Heart left ventricle (tissue), 16 donors: ENCODE measurements at regions not wholly inside any gene's neighbourhood (a gene's known extent, or its start where the extent isn't known, plus 50 kb on each side); places are given as distances from the start of the nearest gene placed in this dataset.

Experiments used
- ATAC-seq, 4 donors: fragments of 200-7000 bp; cut with Tn5 transposase; one replicate each; pipeline ENCODE4 v1.9.1; 2020 to 2022; ENCODE audit warnings: moderate library complexity in 4 of 4, mild to moderate bottlenecking in 3 of 4, moderate number of reproducible peaks in 1 of 4
- DNase-seq, 5 donors: peaks; one replicate each; pipeline ENCODE4 v3.0.0-alpha.2; 2020
- H3K27ac ChIP-seq, 12 donors: fragments of 200-600 bp; sonication (generic) in 4 of 12; one replicate each; pipeline versions ENCODE4 v1.5.0 to v1.8.0; 2016 to 2022; ENCODE audit warnings: mild to moderate bottlenecking in 2 of 12
- H3K27me3 ChIP-seq, 9 donors: fragments of 200-600 bp; sonication (generic) in 2 of 9; one replicate each; pipeline versions ENCODE4 v1.5.1 to v1.8.0; 2016 to 2022; ENCODE audit warnings: mild to moderate bottlenecking in 3 of 9
- H3K36me3 ChIP-seq, 9 donors: fragments of 200-600 bp; sonication (generic) in 2 of 9; one replicate each; pipeline versions ENCODE4 v1.5.0 to v1.8.0; 2018 to 2022; ENCODE audit warnings: mild to moderate bottlenecking in 2 of 9
- H3K4me1 ChIP-seq, 12 donors: fragments of 200-600 bp; sonication (generic) in 4 of 12; one replicate each; pipeline versions ENCODE4 v1.5.0 to v1.8.0; 2016 to 2022; ENCODE audit warnings: mild to moderate bottlenecking in 3 of 12
- H3K4me3 ChIP-seq, 12 donors: fragments of 200-600 bp; sonication (generic) in 4 of 12; one replicate each; pipeline versions ENCODE4 v1.5.0 to v1.8.0; 2017 to 2022; ENCODE audit warnings: mild to moderate bottlenecking in 9 of 12, moderate library complexity in 4 of 12
- H3K9me3 ChIP-seq, 12 donors: fragments of 200-600 bp; sonication (generic) in 4 of 12; one replicate each; pipeline versions ENCODE4 v1.5.0 to v1.8.0; 2016 to 2022; ENCODE audit warnings: mild to moderate bottlenecking in 1 of 12
- CTCF ChIP-seq, 12 donors: fragments of 200-600 bp; sonication (generic) in 4 of 12; IDR thresholded peaks; one replicate each; pipeline versions ENCODE4 v1.5.0 to v1.8.0; 2018 to 2022; ENCODE audit warnings: antibody characterized with exemption in 12 of 12, mild to moderate bottlenecking in 5 of 12
- POLR2A ChIP-seq, 2 donors: fragments of 450-650 bp; IDR thresholded peaks; one replicate each; pipeline ENCODE4 v1.6.1; 2017; ENCODE audit warnings: antibody characterized with exemption in 2 of 2, mild to moderate bottlenecking in 2 of 2, moderate library complexity in 2 of 2
- WGBS, 4 donors: extraction: QIAGEN DNeasy Blood & Tissue Kit in 2 of 4; methylation state at CpG; one replicate each; pipeline versions ENCODE4 v1.1.5 to v1.1.7; 2013 to 2018; 5-methylcytosine and 5-hydroxymethylcytosine counted together
- intact Hi-C, 10 donors: fragments of 100-400 bp; cut with DNase I; formaldehyde crosslinking; loops; one replicate each; pipeline versions ENCODE4 v1.11.1 to v1.14.2; 2022
- donor health status: ischemic (EF 13 %, LVEDD 7.1; RV severe dilation, severe dysfunction).
- donor health status: healthy with polysubstance abuse.
- donor health status: DM: no; HTN: yes; CAD: no.
- donor health status: DM: no; HTN: no; CAD: no.
- donor health status: ischemic (EF 25% LVEDD 6.9; RV normal size, moderate dysfunction).
- donor health status: ischemic (EF 25% LVEDD 5.7; RV mildly dilated, moderate dysfunction).
- donor health status: healthy.
- donor health status: DM: yes; HTN: yes; CAD: no.
- donor health status: ischemic (EF 35%, LVEDD 5.7; RV mildly dilated, moderate dysfunction).
- donor health status: nonischemic (EF 11% LVEDD 7.7; RV severe dilation, severe dysfunction).
- donor health status: DM: yes; HTN: yes; CAD: no.
- donor health status: PGD.
- donor health status: ischemic (EF 29% LVEDD 5.4; RV normal size, mild dysfunction).
- donor health status: nonischemic (EF 23%, LVEDD 6.1; RV moderate dilation, normal function).

- Histone ChIP-seq H3K4me1 (peaks cover 0 to 12% (median 0%) of the 10 kb centered on the region in 12 donors), H3K4me3 (no peak overlapping the region), H3K27me3 (peaks cover 0 to 6% (median 0%) of the 10 kb centered on the region in 9 donors), H3K27ac (no peak overlapping the region), H3K36me3 (no peaks in the 10 kb centered on the region), H3K9me3 (no peaks in the 10 kb centered on the region)
- intact Hi-C loops, result no loop called here
- 85 to 93% (median 91%) methylated on average over 9 to 10 of the region's 10 CpGs for WGBS, 4 donors
- TF ChIP-seq CTCF (IDR thresholded peaks at IDR 0.05) (no peak), POLR2A (IDR thresholded peaks at IDR 0.05) (no peak)
- ATAC-seq (no peak), DNase-seq (no peak)
Measured at GRCh38 chr11:116171271-116172140, 601.3 kb downstream of the BUD13 start.

- Histone ChIP-seq H3K9me3 (no peaks in the 10 kb centered on the region), H3K4me3 (no peak overlapping the region), H3K4me1 (peaks cover 0 to 3% (median 0%) of the 10 kb centered on the region in 12 donors), H3K36me3 (no peaks in the 10 kb centered on the region), H3K27ac (no peak overlapping the region), H3K27me3 (peaks cover 0 to 6% (median 0%) of the 10 kb centered on the region in 9 donors)
- TF ChIP-seq POLR2A (IDR thresholded peaks at IDR 0.05), result no peak
- peak in 3 of 12 donors; percentile 15 to 30 (median 16) for TF ChIP-seq CTCF (IDR thresholded peaks at IDR 0.05)
- 60 to 67% (median 65%) methylated on average over 8 of the region's 8 CpGs for WGBS, 4 donors
- DNase-seq, result no peak
- intact Hi-C loops, result no loop called here
- no peak for ATAC-seq
Measured at GRCh38 chr11:116170526-116171120, 602.2 kb downstream of the BUD13 start.

- Histone ChIP-seq H3K4me1 (no peaks in the 10 kb centered on the region), H3K27me3 (peaks cover 0 to 6% (median 0%) of the 10 kb centered on the region in 9 donors), H3K4me3 (no peak overlapping the region), H3K27ac (no peak overlapping the region), H3K36me3 (no peaks in the 10 kb centered on the region), H3K9me3 (no peaks in the 10 kb centered on the region)
- 90 to 100% (median 96%) methylated on average over 2 of the region's 2 CpGs for WGBS, 4 donors
- DNase-seq, result no peak
- no peak for TF ChIP-seq CTCF (IDR thresholded peaks at IDR 0.05)
- TF ChIP-seq POLR2A (IDR thresholded peaks at IDR 0.05), result no peak
- intact Hi-C loops, result no loop called here
- ATAC-seq, result no peak
Measured at GRCh38 chr11:116169776-116170175, 603.0 kb downstream of the BUD13 start.

- intact Hi-C loops, result no loop called here
- H3K27me3 ChIP-seq, result peaks cover 0 to 9% (median 0%) of the 10 kb centered on the region in 9 donors
- H3K4me1 ChIP-seq, result no peaks in the 10 kb centered on the region
- no peak for TF ChIP-seq CTCF (IDR thresholded peaks at IDR 0.05)
- no peak for TF ChIP-seq POLR2A (IDR thresholded peaks at IDR 0.05)
- ATAC-seq (no peak), DNase-seq (no peak)
- no peak overlapping the region for H3K4me3 ChIP-seq
- 79 to 87% (median 83%) methylated on average over 4 of the region's 4 CpGs for WGBS, 4 donors
- H3K36me3 ChIP-seq, result no peaks in the 10 kb centered on the region
- no peak overlapping the region for H3K27ac ChIP-seq
- H3K9me3 ChIP-seq, result no peaks in the 10 kb centered on the region
Measured at GRCh38 chr11:116168459-116168787, 604.4 kb downstream of the BUD13 start.
